Heart left ventricle (tissue), 13 donors: ENCODE measurements at regions not wholly inside any gene's neighbourhood (a gene's known extent, or its start where the extent isn't known, plus 50 kb on each side); places are given as distances from the start of the nearest gene placed in this dataset.

ENCODE experiments used
- CTCF ChIP-seq, 12 donors: fragments of 200-600 bp; sonication (generic) in 4 of 12; IDR thresholded peaks; one replicate each; pipeline versions ENCODE4 v1.5.0 to v1.8.0; 2018 to 2022; ENCODE audit warnings: antibody characterized with exemption in 12 of 12, mild to moderate bottlenecking in 5 of 12
- POLR2A ChIP-seq, 2 donors: fragments of 450-650 bp; IDR thresholded peaks; one replicate each; pipeline ENCODE4 v1.6.1; 2017; ENCODE audit warnings: antibody characterized with exemption in 2 of 2, mild to moderate bottlenecking in 2 of 2, moderate library complexity in 2 of 2
- donor health status: ischemic (EF 13 %, LVEDD 7.1; RV severe dilation, severe dysfunction).
- donor health status: DM: no; HTN: yes; CAD: no.
- donor health status: DM: no; HTN: no; CAD: no.
- donor health status: ischemic (EF 25% LVEDD 6.9; RV normal size, moderate dysfunction).
- donor health status: ischemic (EF 25% LVEDD 5.7; RV mildly dilated, moderate dysfunction).
- donor health status: ischemic (EF 35%, LVEDD 5.7; RV mildly dilated, moderate dysfunction).
- donor health status: nonischemic (EF 11% LVEDD 7.7; RV severe dilation, severe dysfunction).
- donor health status: DM: yes; HTN: yes; CAD: no.
- donor health status: PGD.
- donor health status: ischemic (EF 29% LVEDD 5.4; RV normal size, mild dysfunction).
- donor health status: nonischemic (EF 23%, LVEDD 6.1; RV moderate dilation, normal function).

GRCh38 chr2:3076848-3077642 is 300.6 kb downstream of the EIPR1 start:
- no peak for TF ChIP-seq CTCF (IDR thresholded peaks at IDR 0.05)
- no peak for TF ChIP-seq POLR2A (IDR thresholded peaks at IDR 0.05)
